AML-193 (cell line): ENCODE measurements at regions not wholly inside any gene's neighbourhood (a gene's known extent, or its start where the extent isn't known, plus 50 kb on each side); places are given as distances from the start of the nearest gene placed in this dataset.

Experiments
- DNase-seq, 2 experiments: peaks; one replicate each; lab custom pipeline; 2025; lab: John Stamatoyannopoulos, UW

DNA sequence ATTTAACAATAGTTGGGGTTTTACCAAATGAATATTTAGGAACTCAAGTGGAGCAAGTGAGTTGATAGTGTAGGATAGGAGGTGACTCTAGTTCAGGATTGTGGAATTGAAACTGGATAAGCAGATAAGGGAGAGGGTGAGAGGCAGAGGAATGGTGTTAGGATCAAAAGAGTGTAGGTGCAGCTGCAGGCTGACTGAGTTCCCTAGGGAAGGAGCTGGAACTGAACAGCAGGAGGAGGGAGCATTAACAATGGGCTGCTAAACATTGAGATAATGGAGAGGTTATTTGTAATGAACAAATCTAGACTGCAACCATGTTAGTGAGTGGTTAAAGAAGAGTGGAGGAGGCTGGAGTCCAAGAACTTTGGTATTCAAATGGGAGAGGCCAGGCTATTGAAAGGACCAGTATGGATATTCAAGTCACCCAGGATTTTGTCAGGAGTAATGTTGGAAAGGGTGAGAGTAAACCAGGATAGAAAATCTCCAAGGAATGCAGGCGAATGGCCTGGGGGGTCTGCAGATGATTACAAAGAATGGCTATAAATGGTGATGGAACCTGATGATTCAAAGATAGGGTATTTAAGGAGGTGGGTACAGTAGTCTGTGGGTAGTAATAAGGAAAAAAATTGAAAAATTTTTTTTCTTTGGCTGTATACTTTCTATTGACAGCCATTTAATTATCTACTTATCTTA lies 497.1 kb upstream of the TENM3 start:
- DNase-seq: no peak

DNA sequence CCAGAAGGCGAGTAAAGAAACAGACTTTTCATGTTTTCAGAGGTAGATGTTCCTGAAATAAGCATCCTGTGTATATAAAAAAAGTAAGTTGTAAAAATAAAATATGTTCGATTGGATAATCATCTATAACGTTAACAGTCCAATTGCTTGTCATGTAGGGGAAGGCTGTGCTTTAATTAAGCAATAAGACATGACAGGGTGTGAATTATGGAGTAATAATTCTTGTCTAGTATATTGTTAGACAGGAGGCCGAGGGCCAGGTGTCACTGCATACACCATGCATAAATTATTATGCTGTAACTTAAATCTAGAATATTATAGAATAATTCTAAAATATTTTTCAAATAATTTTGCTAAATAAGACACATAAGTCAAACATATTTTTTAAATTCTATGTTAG lies 494.6 kb upstream of the TENM3 start:
- DNase-seq: no peak

DNA sequence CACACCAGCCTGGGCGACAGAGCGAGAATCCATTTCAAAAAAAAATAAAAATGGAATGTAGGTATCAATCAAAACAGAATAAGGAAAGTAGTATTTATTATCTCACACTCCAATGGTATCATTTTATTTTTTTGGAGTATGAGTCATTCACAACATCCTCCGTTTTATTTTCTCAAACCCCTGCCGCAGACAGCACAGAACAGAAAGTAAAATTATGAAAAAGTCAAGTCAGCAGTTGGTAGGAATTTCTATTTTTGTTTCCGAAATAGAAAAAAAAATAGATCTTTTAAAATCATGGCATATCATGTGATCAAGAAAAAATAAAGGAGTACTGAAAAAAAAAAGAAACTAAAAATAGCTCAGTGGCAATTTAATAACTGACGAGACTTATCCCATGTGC lies 490.7 kb upstream of the TENM3 start:
- DNase-seq: no peak

DNA sequence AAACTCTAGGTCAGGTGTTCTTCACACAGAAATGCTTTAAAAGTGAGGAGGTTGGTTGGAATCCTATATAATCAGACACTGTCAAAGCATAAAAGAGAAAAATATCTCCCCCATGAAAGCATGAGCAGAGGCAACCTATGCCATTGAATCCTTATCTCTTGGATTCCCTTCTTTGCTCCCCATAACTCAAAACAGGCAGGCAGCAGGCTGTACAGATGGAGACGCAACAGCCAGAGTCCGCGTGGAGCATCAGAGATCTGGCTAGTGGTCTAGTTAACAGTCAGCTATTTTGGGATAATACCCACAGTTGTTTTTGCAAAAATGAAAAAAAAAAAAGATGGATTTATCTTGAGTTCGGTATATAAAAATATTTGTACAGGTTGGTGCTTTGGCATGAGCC lies 490.0 kb upstream of the TENM3 start:
- DNase-seq: no peak

DNA sequence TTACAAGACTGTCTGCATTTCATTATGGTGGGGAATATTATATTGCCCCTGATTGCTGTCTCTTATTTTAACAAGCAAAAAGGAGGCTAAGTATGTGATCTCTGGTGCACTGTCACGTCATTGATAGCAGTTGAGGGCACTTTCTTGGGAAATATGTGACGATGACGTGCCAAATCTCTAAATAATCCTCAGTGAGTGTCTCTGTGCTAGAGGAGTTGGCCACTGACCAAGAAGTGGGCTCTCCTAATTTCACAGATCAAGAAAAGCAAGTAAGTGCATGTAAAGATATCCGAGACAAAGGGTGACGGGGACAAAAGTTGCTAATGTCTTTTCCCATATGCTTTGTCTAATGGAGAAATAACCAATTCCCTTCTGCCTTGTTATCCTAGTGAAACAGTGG lies 487.4 kb upstream of the TENM3 start:
- DNase-seq: no peak

DNA sequence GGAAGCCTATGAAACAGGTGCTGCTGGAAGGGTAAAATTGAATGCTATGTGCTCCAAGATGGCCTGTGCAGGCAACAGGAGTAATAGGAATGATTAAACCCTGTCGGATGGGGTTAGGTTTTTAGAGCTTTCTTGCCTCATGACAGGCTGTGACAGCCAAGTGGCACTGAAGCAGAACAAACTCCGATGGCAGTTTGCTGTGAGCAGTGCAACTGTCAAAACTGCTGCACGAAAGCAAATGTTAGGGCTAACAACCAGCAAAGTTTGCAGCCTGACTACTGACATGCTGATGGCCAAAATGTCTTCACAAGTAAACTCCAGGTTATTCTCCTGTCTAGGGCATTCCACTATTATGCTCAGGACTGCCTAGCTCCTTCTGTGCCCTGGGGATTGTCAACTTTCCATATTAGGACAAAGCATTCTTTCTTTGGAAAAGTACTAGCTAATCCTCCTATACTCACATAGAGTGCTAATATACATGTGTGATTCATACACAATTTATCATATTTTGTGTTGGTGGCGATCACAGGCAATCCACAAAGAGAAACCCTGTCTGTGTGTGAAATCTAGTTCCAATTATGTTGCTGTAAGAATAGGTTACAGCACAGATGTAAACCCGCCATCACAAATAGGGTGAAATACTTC lies 486.6 kb upstream of the TENM3 start:
- DNase-seq: no peak

DNA sequence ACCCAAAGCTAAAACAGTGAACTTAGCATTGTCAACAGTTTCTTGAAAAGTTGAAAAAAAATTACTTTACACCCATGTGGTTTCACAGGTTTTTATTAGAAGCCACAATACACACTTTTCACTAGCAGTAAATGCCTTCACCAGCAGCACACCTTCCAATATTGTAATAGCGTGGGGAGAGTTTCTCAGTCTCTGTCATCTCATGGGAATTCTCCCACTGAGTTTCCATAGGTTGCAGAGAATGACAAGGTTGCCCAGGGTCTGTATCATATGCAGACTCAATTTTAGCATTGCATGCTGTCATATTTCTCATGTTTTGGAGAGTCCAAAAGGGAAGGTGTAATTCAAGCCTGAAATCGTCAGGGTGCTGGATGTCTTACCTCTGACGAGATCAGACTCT lies 486.1 kb upstream of the TENM3 start:
- no peak for DNase-seq

DNA sequence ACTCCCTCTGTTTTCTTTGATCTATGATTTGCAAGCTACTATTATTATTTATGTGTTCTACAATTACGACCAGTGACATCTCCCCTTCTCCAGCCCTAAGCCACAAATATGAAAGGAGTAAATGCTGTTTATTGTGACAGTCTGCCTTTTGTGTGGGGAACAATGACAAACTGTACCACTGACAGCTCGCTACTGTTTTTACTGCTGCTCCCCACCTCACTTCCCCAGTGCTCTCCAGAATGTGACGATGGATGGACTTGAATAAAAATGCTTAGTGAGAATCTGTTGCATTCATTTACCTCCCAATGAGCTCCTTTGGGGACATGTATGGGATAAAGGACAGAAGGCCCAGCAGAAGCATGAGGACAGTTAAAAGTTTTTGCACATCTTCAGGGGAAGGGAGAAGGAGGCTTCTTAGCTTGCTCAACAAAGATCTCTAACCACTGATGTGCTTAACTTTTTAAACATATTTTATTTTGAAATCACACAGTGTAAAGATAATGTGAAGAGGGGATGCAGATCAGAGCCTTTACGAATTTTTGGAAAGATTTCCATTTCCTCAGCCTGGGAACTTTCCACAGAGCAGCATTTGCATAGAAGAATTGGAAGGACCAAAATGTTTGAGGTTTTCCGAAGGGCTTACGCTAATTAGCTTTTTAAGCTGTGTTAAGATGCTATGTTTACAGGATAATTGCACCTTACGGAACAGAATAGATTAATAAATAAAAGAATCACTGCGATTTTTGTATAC lies 485.1 kb upstream of the TENM3 start:
- no peak for DNase-seq

DNA sequence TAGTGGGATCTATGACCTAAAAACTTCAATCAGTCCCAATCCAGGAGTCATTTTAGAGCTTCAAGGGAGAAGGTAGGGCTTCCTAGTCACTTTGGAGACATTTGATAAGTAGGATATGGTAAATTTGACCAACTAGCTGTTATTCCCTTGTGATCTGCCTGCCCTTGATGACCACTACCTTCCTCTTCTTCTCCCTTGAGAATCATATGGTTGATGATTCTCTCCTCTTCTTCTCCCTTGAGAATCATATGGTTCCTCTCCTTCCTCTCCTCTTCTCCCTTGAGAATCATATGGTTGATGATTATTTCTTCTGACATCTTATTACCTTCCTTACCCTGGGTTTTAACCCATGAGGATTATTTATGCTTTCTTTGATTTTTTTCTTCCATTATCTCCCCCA lies 482.6 kb upstream of the TENM3 start:
- no peak for DNase-seq

DNA sequence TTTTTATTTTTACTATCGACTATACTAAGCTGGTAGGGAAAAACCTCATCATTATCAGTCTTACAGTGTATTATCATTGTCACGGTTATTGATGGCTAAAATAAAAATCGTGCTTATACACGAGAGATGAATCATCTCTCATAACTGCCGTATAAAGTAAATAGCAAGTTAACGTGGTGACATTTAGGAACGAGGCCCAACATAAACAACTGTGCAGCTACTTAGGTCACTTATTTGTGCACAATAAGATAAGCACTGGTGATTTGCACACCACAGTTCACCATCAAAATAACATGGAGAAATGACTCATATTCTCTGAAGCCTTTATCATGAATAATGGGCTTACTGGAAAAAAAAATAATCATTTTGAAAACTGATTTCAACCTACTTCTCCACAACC lies 482.0 kb upstream of the TENM3 start:
- no peak for DNase-seq

DNA sequence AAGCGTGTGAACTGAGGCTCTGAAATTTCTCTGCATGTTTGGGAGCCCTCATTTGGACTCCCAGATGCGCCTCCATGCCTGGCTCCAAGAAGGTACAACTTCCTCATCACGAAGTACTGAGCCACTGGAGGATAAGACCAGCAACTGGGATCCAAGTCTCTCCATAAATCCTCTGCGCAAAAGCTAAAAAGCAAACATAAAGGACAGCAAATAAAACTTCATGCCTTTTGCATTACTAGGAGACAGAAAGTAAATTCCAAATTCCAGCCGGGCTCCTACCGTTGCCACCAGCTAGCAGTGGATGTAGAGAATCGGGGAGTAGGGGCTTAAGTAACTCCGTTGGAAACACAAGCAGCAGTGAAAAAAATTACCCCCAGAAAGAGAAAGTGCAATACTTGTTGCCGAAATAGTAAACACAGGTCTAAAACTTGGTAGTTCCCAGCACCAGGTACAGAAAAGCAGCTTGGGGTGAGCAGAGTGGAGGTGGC lies 477.1 kb upstream of the TENM3 start:
- DNase-seq: no peak

DNA sequence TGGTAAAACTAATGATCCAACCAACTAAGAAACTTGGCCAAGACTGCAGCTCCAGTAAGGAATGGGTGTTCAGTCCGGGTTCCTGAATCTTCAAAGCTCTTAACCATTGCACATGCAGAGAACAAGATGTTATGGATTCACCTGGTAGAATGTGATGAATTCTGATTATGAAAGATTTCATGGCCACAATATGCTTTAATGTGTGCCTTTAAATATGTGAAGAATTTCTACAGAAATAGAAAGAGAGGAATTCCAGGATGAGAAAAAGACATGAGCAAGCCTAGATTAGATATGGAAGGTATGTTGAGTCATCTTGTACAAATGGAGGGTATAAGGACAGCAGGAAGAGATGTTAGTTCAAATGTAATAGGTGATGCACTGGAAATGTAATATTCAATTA lies 472.2 kb upstream of the TENM3 start:
- no peak for DNase-seq

DNA sequence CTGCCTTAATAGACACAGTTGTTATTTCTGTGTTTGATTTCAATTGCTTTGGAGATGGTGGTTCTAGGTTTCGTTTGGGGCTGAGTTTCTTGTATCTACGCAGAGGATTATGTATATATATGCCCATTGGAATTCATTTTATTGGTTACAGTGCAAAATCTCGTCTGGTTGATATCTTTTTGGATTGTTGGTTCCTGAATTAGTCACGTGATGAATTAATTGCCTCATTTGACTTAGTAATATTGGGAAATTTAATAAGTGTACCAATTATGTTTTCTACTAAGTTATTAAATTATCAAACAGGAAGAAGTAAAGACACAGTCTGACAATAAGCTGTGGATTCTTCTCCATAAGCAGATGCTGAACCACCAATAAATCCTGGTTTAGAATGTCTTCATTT lies 467.9 kb upstream of the TENM3 start:
- no peak for DNase-seq

DNA sequence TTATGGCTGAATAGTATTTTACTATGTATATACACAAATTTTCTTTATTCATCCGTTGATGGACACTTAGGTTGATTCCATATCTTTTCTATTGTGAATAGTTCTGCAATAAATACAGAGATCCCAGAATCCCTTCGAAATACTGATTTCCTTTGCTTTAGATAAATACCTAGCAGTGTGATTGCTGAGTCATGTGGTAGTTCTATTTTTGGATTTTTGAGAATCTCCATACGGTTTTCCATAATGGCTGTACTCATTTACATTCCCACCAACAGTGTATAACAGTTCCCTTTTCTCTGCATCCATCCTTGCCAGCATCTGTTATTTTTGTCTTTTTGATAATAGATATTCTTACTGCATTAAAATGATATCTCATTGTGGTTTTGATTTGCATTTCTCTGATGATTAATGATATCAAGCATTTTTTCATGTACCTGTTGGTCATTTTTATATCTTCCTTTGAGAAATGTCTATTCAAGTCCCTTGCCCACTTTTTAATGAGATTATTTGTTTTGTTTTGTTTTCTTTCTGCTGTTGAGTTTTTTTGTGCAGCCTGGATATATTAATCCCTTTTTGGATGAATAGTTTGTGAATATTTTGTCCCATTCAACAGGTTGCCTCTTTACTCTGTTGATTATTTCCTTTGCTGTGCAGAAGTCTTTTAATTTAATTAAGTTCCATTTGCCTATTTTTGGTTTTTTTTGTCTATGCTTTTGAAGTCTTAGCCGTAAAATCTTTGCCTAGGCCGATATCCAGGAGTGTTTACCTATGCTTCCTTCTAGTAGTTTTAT lies 466.7 kb upstream of the TENM3 start:
- DNase-seq: no peak

DNA sequence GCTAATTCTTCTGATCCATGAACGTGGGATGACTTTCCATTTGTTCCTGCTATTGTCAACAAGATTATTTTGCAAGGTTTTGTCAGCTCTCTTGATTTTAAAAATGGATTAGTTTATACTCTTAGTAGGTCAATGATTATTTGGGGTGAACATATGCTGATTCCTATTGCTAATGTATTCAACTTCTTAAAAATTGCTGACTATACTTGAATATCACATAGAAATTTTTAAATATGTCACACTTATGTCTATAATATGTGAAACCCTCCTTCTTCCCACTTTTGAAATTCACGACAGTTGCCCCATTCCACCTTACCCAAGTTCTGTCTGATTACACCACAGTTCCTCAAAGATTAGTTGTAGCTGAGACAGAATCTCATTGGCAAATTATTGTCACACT lies 465.7 kb upstream of the TENM3 start:
- DNase-seq: no peak

DNA sequence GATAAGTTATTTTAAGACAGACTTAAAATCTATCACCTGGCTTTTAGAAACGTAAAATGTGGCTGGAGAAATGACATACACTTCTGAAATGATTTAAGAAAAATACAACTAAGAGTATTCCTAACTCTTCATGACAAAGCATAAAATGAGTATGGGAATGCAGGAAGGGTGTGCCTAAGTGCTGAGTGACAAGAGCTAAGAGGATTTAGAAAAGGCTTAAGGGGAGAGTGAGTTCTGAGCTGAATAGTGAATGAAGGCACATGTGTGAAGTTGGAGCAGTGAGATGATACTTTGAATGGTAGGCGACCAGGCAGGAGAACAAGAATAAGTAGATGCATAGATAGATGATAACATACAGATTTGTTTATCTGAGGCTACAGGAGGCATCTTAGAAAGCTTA lies 458.3 kb upstream of the TENM3 start:
- no peak for DNase-seq

DNA sequence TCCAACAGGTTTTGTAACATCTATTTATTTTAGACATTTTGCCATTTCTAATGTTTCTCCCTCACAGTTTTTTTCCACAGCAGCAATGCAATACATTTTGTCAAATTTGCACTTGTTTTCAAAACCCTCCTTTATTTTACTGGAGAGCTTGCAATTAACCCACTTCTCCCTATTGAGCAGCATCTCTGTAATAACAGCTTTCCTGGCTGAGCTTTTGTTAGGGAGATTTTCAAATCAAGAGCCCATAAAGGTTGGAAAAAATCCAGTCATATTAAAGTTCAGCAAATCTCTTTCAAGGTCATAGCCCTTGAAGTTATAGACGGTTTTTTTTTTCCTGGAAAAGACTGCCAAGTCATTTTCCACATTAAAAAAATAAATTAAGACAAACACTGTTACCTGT lies 450.6 kb upstream of the TENM3 start:
- DNase-seq: no peak

DNA sequence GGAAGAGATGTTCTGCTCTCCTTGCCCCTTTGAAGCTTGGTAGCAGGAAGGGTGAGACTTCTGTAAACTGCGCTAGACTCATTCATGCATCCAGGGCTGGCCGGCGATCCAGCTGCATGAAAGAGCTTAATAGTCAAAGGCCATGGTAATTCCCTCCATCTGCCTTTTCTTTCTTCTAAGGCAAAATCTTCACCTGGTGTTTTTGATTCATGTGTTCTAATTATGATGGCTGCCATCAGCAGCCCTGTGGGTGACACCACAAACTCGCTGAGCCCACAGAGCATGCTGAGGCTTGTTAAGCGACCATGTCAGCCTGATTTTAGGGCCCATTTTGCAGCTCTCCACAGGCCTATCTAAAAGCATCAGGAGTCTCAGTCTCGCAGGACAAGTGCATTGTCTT lies 450.1 kb upstream of the TENM3 start:
- DNase-seq: no peak

DNA sequence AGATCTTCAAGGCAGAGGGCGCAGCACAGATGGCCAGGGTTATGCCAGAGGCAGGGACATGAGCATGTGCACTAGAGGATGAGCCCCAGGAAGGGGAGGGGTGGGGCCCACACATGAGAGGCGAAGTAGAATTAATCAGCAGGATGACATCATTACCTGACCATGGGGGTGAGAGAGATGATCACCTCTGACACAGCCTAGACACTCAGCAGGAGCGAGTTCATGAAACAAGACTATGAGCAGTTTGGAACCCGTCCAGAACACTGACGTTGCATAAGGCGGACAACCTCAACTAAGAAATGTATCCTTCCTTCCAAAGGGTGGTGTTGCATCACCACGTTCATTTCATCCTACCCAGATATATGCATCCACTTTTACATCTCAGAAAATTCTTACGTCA lies 446.7 kb upstream of the TENM3 start:
- no peak for DNase-seq

DNA sequence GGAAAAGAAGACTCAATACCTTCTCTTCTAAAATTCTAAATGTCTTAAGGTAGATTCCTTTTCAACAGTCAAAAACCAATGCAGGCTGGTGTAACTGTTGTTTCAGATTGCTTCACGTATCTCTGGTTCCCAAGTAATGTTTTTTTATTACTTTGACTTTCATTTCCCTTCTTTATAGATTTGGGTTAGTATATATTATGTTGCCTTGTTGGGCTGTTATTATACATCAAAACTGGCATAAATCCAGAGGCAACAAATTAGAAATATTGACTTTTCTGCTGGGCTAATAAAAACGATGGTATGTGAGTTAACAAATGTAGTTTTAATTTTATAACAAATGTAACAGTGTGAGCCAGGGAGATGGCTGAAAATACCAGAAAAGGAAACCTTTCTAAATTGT lies 444.7 kb upstream of the TENM3 start:
- DNase-seq: no peak

DNA sequence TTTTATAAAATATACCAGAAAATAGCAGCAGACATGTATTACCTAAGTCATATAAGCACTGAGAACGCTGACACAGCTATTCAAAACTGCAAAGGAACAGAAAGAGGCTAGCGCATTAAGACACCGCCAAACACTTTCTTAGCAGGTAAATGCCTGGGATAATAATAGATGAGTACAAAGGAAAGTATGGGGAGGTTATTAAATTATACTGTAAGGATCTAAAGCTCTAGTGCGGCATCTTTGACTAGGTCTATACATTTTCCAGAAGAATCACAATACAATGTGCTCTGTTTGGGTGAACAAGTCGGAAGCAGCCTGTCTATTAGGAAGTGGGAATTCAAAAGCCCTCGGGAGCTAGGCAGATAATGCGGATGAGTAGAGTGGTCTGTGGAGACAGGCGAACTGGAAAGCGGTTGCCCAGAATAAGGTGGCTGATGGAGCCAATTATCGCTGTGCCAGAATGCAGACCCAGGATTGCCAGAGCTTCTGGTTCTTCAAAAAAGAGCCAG lies 443.6 kb upstream of the TENM3 start:
- DNase-seq: no peak

DNA sequence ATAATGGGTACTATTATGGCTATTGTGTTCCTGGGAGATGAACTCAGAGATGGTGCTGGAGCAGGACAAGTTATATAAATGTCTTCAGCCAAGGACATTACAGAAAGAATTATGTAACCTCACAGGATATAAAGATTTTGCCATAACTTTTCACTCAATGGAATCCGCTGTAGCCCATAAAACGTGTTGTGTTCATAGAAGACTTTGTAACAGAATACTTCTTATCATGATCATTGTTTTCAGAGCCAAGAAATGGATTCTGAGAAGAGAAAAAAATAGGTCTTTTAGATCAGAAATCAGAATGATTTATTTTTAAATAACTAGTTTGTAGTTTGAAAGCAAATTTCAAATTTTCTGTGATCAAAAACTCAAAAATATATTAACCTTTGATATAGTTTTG lies 441.0 kb upstream of the TENM3 start:
- DNase-seq: no peak
